Pancreas (tissue), 10 donors: ENCODE measurements at regions not wholly inside any gene's neighbourhood (a gene's known extent, or its start where the extent isn't known, plus 50 kb on each side); places are given as distances from the start of the nearest gene placed in this dataset.

Experiments
- ATAC-seq, 4 donors: fragments of 200-7000 bp; cut with Tn5 transposase; one replicate each; pipeline versions ENCODE4 v1.8.0 to v1.9.1; 2020; ENCODE audit warnings: mild to moderate bottlenecking in 4 of 4, moderate library complexity in 4 of 4
- DNase-seq, 6 donors: peaks; one replicate each; pipeline ENCODE4 v3.0.0-alpha.2; 2020
- FAIRE-seq: peaks from 2 replicates; lab custom pipeline; 2012; peaks lifted over from hg19 to GRCh38; lab: Jason Lieb, UNC
- H3K27ac ChIP-seq, 4 donors: fragments of 200-600 bp; sonication (generic); 1 replicate in 3 of 4; 2 replicates in 1 of 4; pipeline versions ENCODE4 v1.5.0 to v1.8.0; 2020
- H3K27me3 ChIP-seq, 4 donors: fragments of 200-600 bp; one replicate each; pipeline ENCODE4 v1.8.0; 2021
- H3K36me3 ChIP-seq, 3 donors: fragments of 200-600 bp; sonication (generic) in 1 of 3; one replicate each; pipeline versions ENCODE4 v1.5.0 to v1.8.0; 2020 to 2021
- H3K4me1 ChIP-seq, 3 donors: fragments of 200-600 bp; one replicate each; pipeline ENCODE4 v1.8.0; 2021
- H3K4me3 ChIP-seq, 4 donors: fragments of 200-600 bp; sonication (generic) in 2 of 4; one replicate each; pipeline versions ENCODE4 v1.5.0 to v1.8.0; 2020 to 2021
- H3K9me3 ChIP-seq, 4 donors: fragments of 200-600 bp; one replicate each; pipeline ENCODE4 v1.8.0; 2021
- WGBS, 2 donors: extraction: QIAGEN DNeasy Blood & Tissue Kit; methylation state at CpG; one replicate each; pipeline ENCODE4 v1.1.7; 2013; 5-methylcytosine and 5-hydroxymethylcytosine counted together
- intact Hi-C, 3 donors: fragments of 100-400 bp; cut with DNase I; formaldehyde crosslinking; loops; one replicate each; pipeline versions ENCODE4 v1.11.1 to v1.14.2; 2022
- TF ChIP-seq, protein P1 (sequence below), 4 donors: fragments of 200-600 bp; sonication (generic) in 3 of 4; IDR thresholded peaks; one replicate each; pipeline versions ENCODE4 v1.5.0 to v1.8.0; 2021; ENCODE audit warnings: antibody characterized with exemption in 4 of 4
- donor health status: healthy with polysubstance abuse.
- donor health status: DM: no; HTN: no; CAD: no; lungs with moderate emphysema.
- donor health status: DM: no; HTN: no; CAD: no.
- donor health status: control.
- donor health status: control.
- donor health status: Bipolar disorder and iron deficiency.
- donor health status: DM: yes; HTN: yes; CAD: no.
- donor health status: DM: no; HTN: no; CAD: no.
- donor health status: DM: no; HTN: no; CAD: no.
- donor health status: DM: yes; HTN: yes; CAD: no.

DNA sequence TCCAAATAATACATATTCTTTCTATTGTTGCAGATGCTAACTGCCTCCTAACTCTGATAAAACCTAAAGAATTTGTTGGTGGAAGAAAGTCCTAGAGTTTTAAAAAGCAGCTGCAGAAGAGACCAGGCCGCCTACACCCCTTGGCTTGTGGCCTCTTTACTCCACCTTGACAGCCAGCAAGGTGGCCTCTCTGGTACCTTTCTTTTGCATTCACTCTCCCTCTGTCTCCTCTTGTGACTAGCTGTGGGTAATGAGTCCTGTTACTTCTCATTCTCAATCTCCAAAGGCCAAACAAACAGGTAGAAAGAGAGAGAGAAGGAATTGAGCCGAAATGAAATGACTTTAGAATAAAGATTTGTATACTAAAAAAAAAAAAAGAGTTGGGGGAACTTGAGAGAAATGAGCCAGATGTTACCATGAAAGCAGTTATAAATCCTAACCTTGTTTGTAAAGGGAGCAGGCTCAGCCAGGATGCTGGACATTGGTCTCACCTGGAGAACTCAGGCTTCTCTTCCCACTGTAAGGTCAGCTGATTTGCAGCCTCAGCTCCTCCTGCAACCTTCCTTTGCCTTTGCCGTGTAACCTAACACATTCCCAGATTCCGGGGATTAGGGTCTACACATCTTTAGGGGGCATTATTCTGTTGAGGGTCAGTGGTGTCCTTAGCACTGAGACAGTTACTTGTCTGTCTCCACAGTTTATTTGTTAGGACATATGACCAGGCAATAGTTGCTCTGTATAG is 164.1 kb upstream of the IRF2BP2 start:
- no peak overlapping the region for H3K4me3 ChIP-seq
- no peak for ATAC-seq
- no peak overlapping the region for H3K27ac ChIP-seq
- FAIRE-seq: no peak
- no peak for DNase-seq
- TF ChIP-seq, protein P1, sequence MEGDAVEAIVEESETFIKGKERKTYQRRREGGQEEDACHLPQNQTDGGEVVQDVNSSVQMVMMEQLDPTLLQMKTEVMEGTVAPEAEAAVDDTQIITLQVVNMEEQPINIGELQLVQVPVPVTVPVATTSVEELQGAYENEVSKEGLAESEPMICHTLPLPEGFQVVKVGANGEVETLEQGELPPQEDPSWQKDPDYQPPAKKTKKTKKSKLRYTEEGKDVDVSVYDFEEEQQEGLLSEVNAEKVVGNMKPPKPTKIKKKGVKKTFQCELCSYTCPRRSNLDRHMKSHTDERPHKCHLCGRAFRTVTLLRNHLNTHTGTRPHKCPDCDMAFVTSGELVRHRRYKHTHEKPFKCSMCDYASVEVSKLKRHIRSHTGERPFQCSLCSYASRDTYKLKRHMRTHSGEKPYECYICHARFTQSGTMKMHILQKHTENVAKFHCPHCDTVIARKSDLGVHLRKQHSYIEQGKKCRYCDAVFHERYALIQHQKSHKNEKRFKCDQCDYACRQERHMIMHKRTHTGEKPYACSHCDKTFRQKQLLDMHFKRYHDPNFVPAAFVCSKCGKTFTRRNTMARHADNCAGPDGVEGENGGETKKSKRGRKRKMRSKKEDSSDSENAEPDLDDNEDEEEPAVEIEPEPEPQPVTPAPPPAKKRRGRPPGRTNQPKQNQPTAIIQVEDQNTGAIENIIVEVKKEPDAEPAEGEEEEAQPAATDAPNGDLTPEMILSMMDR (IDR thresholded peaks at IDR 0.05): no peak
- intact Hi-C loops: no loop called here
- H3K9me3 ChIP-seq: no peaks in the 10 kb centered on the region
- 79 to 81% methylated on average over 4 of the region's 4 CpGs for whole genome bisulfite sequencing, 2 donors
- H3K4me1 ChIP-seq: peaks cover 0 to 7% (median 0%) of the 10 kb centered on the region in 3 donors
- H3K36me3 ChIP-seq: no peaks in the 10 kb centered on the region
- no peaks in the 10 kb centered on the region for H3K27me3 ChIP-seq

DNA sequence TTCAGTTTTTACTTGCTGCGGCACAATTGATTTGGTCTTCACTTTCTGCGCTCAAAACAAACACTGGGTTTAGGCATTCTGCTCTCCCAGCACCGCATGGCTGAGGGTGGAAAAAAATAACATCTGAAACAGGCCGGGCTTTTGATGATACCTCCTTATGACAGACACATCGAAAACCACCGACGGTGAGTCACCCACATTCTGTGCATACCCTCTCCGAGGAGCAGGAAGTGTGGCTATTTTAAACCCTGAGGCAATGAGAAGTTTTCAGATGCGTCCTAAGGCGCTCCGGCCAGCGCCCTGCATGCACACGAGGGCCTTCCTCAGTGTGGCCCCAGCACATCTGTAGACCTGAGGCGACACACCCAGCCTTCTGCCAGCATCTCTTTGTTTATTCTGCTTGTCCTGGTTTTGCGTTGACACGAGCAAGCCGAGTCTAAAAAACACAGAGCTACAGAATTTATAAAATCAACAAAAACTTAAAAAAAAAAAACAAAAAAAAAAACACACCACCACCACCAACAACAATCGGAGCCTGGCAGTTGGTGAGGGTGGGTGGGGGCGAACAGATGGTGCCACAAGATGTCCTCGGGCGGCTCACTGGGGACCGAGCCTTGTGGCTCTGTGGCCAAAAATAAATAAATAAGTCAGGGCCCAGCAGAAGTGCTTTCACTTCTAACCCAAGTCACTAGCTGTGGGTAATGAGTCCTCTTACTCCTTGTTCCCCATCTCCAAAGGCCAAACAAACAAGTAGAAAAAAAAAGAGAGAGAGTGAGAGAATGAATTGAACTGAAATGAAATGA is 162.6 kb upstream of the IRF2BP2 start:
- peak overlapping the region in 2 of 4 donors; percentile 62 for H3K27ac ChIP-seq
- FAIRE-seq: no peak

DNA sequence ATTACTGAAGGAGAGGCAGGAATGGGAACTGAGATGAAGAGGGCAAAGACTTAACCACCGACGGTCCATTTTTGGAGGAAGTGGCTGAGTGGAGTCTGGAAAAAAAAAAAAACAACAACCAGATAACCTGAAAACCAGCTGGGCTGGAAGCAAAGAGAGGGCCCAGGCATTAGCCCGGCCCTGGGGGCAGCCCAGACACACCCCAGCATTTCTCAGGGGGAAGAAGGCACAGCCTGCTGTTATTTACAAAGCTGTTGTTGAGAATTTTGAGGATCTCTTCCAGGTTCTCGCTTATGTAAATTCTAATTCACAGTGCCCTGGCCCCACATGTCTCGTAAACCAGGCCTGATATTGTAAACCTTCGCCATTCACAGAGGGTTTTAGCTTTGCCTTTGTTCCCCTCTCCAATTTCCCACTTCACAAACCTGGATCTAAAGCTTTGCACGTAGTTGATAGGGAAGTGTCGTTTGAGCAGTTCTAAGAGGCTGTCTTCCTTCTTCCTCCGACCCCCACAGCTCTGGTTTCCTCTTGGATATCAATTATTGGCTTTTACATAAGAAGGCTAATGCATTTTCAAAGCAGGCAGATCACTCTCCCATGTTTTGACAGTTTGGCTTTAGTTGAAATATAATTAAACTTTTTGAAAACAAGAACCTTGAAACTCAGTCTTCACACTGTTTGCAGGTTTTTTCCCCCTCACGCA is 161.8 kb upstream of the IRF2BP2 start:
- Histone ChIP-seq H3K36me3 (no peaks in the 10 kb centered on the region), H3K27me3 (no peaks in the 10 kb centered on the region), H3K27ac (peak overlapping the region in 2 of 4 donors; percentile 62), H3K4me1 (peaks cover 0 to 4% (median 0%) of the 10 kb centered on the region in 3 donors), H3K4me3 (no peak overlapping the region), H3K9me3 (no peaks in the 10 kb centered on the region)
- TF ChIP-seq, protein P1 (IDR thresholded peaks at IDR 0.05): no peak
- 72 to 81% methylated on average over 10 of the region's 10 CpGs for WGBS, 2 donors
- intact Hi-C loops: no loop called here
- peak in 2 of 4 donors; percentile 8 to 12 for ATAC-seq
- FAIRE-seq: no peak
- no peak for DNase-seq

More for the DNA sequence above, 162.6 kb upstream of the IRF2BP2 start:
- ATAC-seq: peak; percentile 36 to 89 (median 75)
- intact Hi-C loops: no loop called here
- no peaks in the 10 kb centered on the region for H3K27me3 ChIP-seq
- TF ChIP-seq, protein P1 (IDR thresholded peaks at IDR 0.05): no peak
- H3K4me3 ChIP-seq: no peak overlapping the region
- WGBS, 2 donors: 78% methylated on average over 22 of the region's 22 CpGs
- peak in 2 of 6 donors; percentile 57 to 67 for DNase-seq
- no peaks in the 10 kb centered on the region for H3K36me3 ChIP-seq
- H3K9me3 ChIP-seq: no peaks in the 10 kb centered on the region
- peaks cover 0 to under 1% (median 0%) of the 10 kb centered on the region in 3 donors for H3K4me1 ChIP-seq

DNA sequence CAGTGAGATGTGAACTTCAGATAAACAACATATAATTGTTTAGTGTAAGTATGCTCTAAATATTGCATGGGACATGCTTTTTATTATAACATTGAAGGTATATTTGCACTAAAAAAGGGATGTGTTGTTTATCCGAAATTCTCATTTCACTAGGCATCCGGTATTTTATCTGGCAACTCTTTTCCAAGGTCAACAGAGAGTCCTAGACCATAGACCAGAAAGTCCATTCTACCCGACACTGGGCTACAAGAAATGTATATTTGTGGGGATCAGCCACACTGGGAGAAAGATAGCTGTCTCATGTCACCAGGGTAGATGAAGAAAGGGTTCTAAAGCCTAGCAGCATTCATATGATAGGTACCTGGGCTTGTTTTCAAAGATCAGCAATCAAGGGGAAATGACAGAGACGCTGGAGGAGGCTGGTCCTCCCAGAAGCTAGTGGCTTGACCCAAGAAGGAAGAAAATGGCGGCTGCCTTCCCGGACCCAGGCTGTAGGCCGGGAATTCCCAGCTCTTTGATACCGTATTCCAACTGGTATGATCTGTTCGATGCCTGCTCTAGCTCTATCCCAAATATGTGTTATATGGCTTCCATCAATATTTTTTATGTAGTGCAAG is 161.1 kb upstream of the IRF2BP2 start:
- FAIRE-seq (no peak), ATAC-seq (no peak), DNase-seq (no peak)
- H3K4me1 ChIP-seq: peaks cover 0 to 4% (median 0%) of the 10 kb centered on the region in 3 donors
- H3K27ac ChIP-seq: peak overlapping the region in 1 of 4 donors; percentile 62
- WGBS, 2 donors: 92 to 93% methylated on average over 9 of the region's 9 CpGs
- no peaks in the 10 kb centered on the region for H3K9me3 ChIP-seq
- H3K27me3 ChIP-seq: no peaks in the 10 kb centered on the region
- no peak overlapping the region for H3K4me3 ChIP-seq
- H3K36me3 ChIP-seq: no peaks in the 10 kb centered on the region
- TF ChIP-seq, protein P1 (IDR thresholded peaks at IDR 0.05): no peak
- intact Hi-C loops: no loop called here
